ENCODE measurements at regions not wholly inside any gene's neighbourhood (a gene's known extent, or its start where the extent isn't known, plus 50 kb on each side); places are given as distances from the start of the nearest gene placed in this dataset.
"Not testable (repeated sequence)": the region's sequence is repeated elsewhere in the genome, so short reads cannot be mapped to it uniquely, and the experiment has no call there.

GRCh38 chr2:16381511-16381910 lies 284.1 kb downstream of the CYRIA start:
- intact Hi-C loops (cut with DNase I; ENCODE audit: low total_unique reads): no loop called here
- WGBS, 5 donors: 66 to 84% (median 77%) methylated on average over 2 of the region's 2 CpGs
- no peaks in the 10 kb centered on the region for H3K9me3 ChIP-seq
- H3K4me1 ChIP-seq: no peaks in the 10 kb centered on the region
- no peaks in the 10 kb centered on the region for H3K36me3 ChIP-seq
- DNase-seq: no peak
- no peak overlapping the region for H3K4me3 ChIP-seq
- no peaks in the 10 kb centered on the region for H3K27me3 ChIP-seq (replicated peaks in 1 of 7)
- TF ChIP-seq CTCF (IDR thresholded peaks at IDR 0.05 in 8 of 11, conservative IDR thresholded peaks at IDR 0.05 in 3 of 11): no peak
- TF ChIP-seq POLR2A (IDR thresholded peaks at IDR 0.05): no peak
- TF ChIP-seq POLR2AphosphoS5 (IDR thresholded peaks at IDR 0.05): no peak
- H3K27ac ChIP-seq: no peak overlapping the region

GRCh38 chr2:16379901-16380300 lies 285.7 kb downstream of the CYRIA start:
- intact Hi-C loops (cut with DNase I; ENCODE audit: low total_unique reads); H3K9me3 ChIP-seq; H3K4me3 ChIP-seq; DNase-seq; H3K4me1 ChIP-seq; H3K27me3 ChIP-seq (replicated peaks in 1 of 7); H3K36me3 ChIP-seq; H3K27ac ChIP-seq: not testable (repeated sequence)
- 75 to 98% (median 86%) methylated on average over 5 of the region's 5 CpGs for WGBS, 5 donors

GRCh38 chr2:16379061-16379460 lies 286.6 kb downstream of the CYRIA start:
- H3K4me1 ChIP-seq; DNase-seq; H3K36me3 ChIP-seq; intact Hi-C loops (cut with DNase I; ENCODE audit: low total_unique reads); H3K9me3 ChIP-seq; H3K4me3 ChIP-seq; H3K27me3 ChIP-seq (replicated peaks in 1 of 7); H3K27ac ChIP-seq: not testable (repeated sequence)
- WGBS, 5 donors: 78 to 90% (median 85%) methylated on average over 5 of the region's 5 CpGs

GRCh38 chr2:16378031-16378430 lies 287.6 kb downstream of the CYRIA start:
- Histone ChIP-seq H3K27me3 (replicated peaks in 1 of 7) (no peaks in the 10 kb centered on the region), H3K9me3 (no peaks in the 10 kb centered on the region), H3K27ac (no peak overlapping the region), H3K4me1 (no peaks in the 10 kb centered on the region), H3K36me3 (no peaks in the 10 kb centered on the region), H3K4me3 (no peak overlapping the region)
- no peak for DNase-seq
- TF ChIP-seq POLR2AphosphoS5 (IDR thresholded peaks at IDR 0.05): no peak
- intact Hi-C loops (cut with DNase I; ENCODE audit: low total_unique reads): no loop called here
- WGBS, 5 donors: 69 to 92% (median 83%) methylated on average over 2 of the region's 2 CpGs

GRCh38 chr2:16375981-16376380 lies 289.7 kb downstream of the CYRIA start:
- H3K9me3 ChIP-seq: no peaks in the 10 kb centered on the region
- H3K4me3 ChIP-seq: no peak overlapping the region
- no peaks in the 10 kb centered on the region for H3K36me3 ChIP-seq
- no peaks in the 10 kb centered on the region for H3K27me3 ChIP-seq (replicated peaks in 1 of 7)
- WGBS, 5 donors: 81 to 90% (median 82%) methylated on average over 4 of the region's 4 CpGs
- TF ChIP-seq POLR2A (IDR thresholded peaks at IDR 0.05): no peak
- TF ChIP-seq POLR2AphosphoS5 (IDR thresholded peaks at IDR 0.05): no peak
- no peak for TF ChIP-seq CTCF (IDR thresholded peaks at IDR 0.05 in 8 of 11, conservative IDR thresholded peaks at IDR 0.05 in 3 of 11)
- DNase-seq: no peak
- H3K27ac ChIP-seq: no peak overlapping the region
- H3K4me1 ChIP-seq: no peaks in the 10 kb centered on the region
- intact Hi-C loops (cut with DNase I; ENCODE audit: low total_unique reads): no loop called here

GRCh38 chr2:16375351-16375750 lies 290.3 kb downstream of the CYRIA start:
- intact Hi-C loops (cut with DNase I; ENCODE audit: low total_unique reads): no loop called here
- DNase-seq: no peak
- whole genome bisulfite sequencing, 5 donors: 77 to 91% (median 90%) methylated on average over 2 of the region's 2 CpGs
- no peaks in the 10 kb centered on the region for H3K36me3 ChIP-seq
- no peaks in the 10 kb centered on the region for H3K27me3 ChIP-seq (replicated peaks in 1 of 7)
- TF ChIP-seq POLR2A (IDR thresholded peaks at IDR 0.05): no peak
- TF ChIP-seq POLR2AphosphoS5 (IDR thresholded peaks at IDR 0.05): no peak
- no peak for TF ChIP-seq CTCF (IDR thresholded peaks at IDR 0.05 in 8 of 11, conservative IDR thresholded peaks at IDR 0.05 in 3 of 11)
- H3K4me3 ChIP-seq: no peak overlapping the region
- no peaks in the 10 kb centered on the region for H3K4me1 ChIP-seq
- H3K27ac ChIP-seq: no peak overlapping the region
- no peaks in the 10 kb centered on the region for H3K9me3 ChIP-seq
